ENCODE measurements at regions not wholly inside any gene's neighbourhood (a gene's known extent, or its start where the extent isn't known, plus 50 kb on each side); places are given as distances from the start of the nearest gene placed in this dataset.

- no peak for TF ChIP-seq ZFP69B (tag by site-specific recombination; IDR thresholded peaks at IDR 0.05)
- TF ChIP-seq, protein P1, sequence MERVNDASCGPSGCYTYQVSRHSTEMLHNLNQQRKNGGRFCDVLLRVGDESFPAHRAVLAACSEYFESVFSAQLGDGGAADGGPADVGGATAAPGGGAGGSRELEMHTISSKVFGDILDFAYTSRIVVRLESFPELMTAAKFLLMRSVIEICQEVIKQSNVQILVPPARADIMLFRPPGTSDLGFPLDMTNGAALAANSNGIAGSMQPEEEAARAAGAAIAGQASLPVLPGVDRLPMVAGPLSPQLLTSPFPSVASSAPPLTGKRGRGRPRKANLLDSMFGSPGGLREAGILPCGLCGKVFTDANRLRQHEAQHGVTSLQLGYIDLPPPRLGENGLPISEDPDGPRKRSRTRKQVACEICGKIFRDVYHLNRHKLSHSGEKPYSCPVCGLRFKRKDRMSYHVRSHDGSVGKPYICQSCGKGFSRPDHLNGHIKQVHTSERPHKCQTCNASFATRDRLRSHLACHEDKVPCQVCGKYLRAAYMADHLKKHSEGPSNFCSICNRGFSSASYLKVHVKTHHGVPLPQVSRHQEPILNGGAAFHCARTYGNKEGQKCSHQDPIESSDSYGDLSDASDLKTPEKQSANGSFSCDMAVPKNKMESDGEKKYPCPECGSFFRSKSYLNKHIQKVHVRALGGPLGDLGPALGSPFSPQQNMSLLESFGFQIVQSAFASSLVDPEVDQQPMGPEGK (tag by site-specific recombination; IDR thresholded peaks at IDR 0.05): no peak
Observed at GRCh38 chr7:21076054-21076453, 289.4 kb upstream of the SP8 start.

Data from HEK293 (cell line).